Hepatocyte (in vitro differentiated cells): ENCODE measurements at regions not wholly inside any gene's neighbourhood (a gene's known extent, or its start where the extent isn't known, plus 50 kb on each side); places are given as distances from the start of the nearest gene placed in this dataset.

Source experiments
- DNase-seq: peaks from one replicate; pipeline ENCODE4 v3.0.0-alpha.2; 2016; ENCODE audit warnings: low spot score
- H2AFZ ChIP-seq: fragments of 200-600 bp; sonication (generic); 2 replicates; pipeline ENCODE4 v1.6.0; 2016; ENCODE audit warnings: antibody characterized with exemption, mild to moderate bottlenecking
- H3K27ac ChIP-seq: fragments of 200-600 bp; sonication (generic); 2 replicates; pipeline ENCODE4 v1.5.1; 2016; ENCODE audit warnings: mild to moderate bottlenecking
- H3K27me3 ChIP-seq: fragments of 200-600 bp; sonication (generic); 2 replicates; pipeline ENCODE4 v1.6.1; 2016
- H3K36me3 ChIP-seq: fragments of 200-600 bp; sonication (generic); replicated peaks from 2 replicates; pipeline ENCODE4 v1.5.1; 2016; ENCODE audit warnings: low read depth; ENCODE audit not compliant: insufficient read depth
- H3K4me1 ChIP-seq: fragments of 200-600 bp; sonication (generic); 2 replicates; pipeline ENCODE4 v1.5.1; 2016; ENCODE audit warnings: mild to moderate bottlenecking, moderate library complexity; ENCODE audit not compliant: insufficient read depth
- H3K4me2 ChIP-seq: fragments of 200-600 bp; sonication (generic); 2 replicates; pipeline ENCODE4 v1.6.0; 2016
- H3K4me3 ChIP-seq: fragments of 200-600 bp; sonication (generic); 2 replicates; pipeline ENCODE4 v1.5.1; 2016; ENCODE audit warnings: mild to moderate bottlenecking
- H3K79me2 ChIP-seq: fragments of 200-600 bp; sonication (generic); 2 replicates; pipeline ENCODE4 v1.6.0; 2017; ENCODE audit warnings: mild to moderate bottlenecking
- H3K9me2 ChIP-seq: fragments of 200-600 bp; sonication (generic); replicated peaks from 2 replicates; pipeline ENCODE4 v1.6.0; 2017; ENCODE audit warnings: mild to moderate bottlenecking; ENCODE audit not compliant: insufficient read depth
- H3K9me3 ChIP-seq: fragments of 200-600 bp; sonication (generic); 2 replicates; pipeline ENCODE4 v1.5.1; 2016; ENCODE audit warnings: low read depth, mild to moderate bottlenecking
- H4K20me1 ChIP-seq: fragments of 200-600 bp; sonication (generic); 2 replicates; pipeline ENCODE4 v1.6.0; 2016; ENCODE audit warnings: mild to moderate bottlenecking; ENCODE audit not compliant: insufficient read depth, poor library complexity, severe bottlenecking
- CTCF ChIP-seq: fragments of 200-600 bp; sonication (generic); IDR thresholded peaks from 2 replicates; pipeline ENCODE4 v1.5.1; 2016; ENCODE audit warnings: antibody characterized with exemption, mild to moderate bottlenecking; ENCODE audit not compliant: poor library complexity
- EZH2 ChIP-seq: fragments of 200-600 bp; sonication (generic); IDR thresholded peaks from 2 replicates; pipeline ENCODE4 v1.6.1; 2016; ENCODE audit warnings: antibody characterized with exemption, mild to moderate bottlenecking, borderline replicate concordance
- EZH2phosphoT487 ChIP-seq: fragments of 200-600 bp; sonication (generic); IDR thresholded peaks from one replicate; pipeline ENCODE4 v1.6.1; 2018; ENCODE audit warnings: antibody characterized with exemption, mild to moderate bottlenecking, low read depth, moderate library complexity; ENCODE audit not compliant: unreplicated experiment, severe bottlenecking
- WGBS: methylation state at CpG from one replicate; pipeline ENCODE4 v1.1.6; 2016; ENCODE audit warnings: low lambda C conversion rate; ENCODE audit errors: missing lambda C conversion rate; 5-methylcytosine and 5-hydroxymethylcytosine counted together

DNA sequence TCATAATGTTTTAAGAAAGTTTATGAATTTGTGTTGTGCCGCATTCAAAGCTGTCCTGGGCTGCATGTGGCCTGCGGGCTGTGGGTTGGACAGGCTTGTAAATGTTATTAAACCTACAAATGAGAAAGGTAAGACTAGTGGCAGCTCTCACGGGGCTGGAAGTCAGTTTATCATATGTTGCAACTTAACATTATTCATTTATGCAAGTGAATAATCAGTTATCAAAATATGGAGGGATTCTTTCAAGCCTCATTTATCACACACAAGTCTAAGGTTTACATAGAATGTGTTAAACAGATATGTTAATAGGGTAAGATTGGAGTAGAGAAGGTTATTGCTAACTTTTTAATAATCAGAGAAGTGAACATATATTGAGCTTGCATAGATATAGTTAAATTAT lies 442.5 kb upstream of the RGS6 start:
- Histone ChIP-seq H3K79me2 (peaks cover 41% of the 10 kb centered on the region), H2AFZ (no peak overlapping the region), H3K4me1 (peaks cover 18% of the 10 kb centered on the region), H3K27ac (peak overlapping the region; percentile 47), H3K9me2 (no peaks in the 10 kb centered on the region), H3K4me3 (no peak overlapping the region), H3K4me2 (peak overlapping the region; percentile 37), H3K36me3 (no peaks in the 10 kb centered on the region), H3K9me3 (no peaks in the 10 kb centered on the region), H3K27me3 (no peaks in the 10 kb centered on the region), H4K20me1 (no peaks in the 10 kb centered on the region)
- TF ChIP-seq EZH2phosphoT487, result no peak
- TF ChIP-seq EZH2, result no peak
- no peak for TF ChIP-seq CTCF
- WGBS, result 93% methylated on average over 3 of the region's 3 CpGs
- DNase-seq, result no peak

DNA sequence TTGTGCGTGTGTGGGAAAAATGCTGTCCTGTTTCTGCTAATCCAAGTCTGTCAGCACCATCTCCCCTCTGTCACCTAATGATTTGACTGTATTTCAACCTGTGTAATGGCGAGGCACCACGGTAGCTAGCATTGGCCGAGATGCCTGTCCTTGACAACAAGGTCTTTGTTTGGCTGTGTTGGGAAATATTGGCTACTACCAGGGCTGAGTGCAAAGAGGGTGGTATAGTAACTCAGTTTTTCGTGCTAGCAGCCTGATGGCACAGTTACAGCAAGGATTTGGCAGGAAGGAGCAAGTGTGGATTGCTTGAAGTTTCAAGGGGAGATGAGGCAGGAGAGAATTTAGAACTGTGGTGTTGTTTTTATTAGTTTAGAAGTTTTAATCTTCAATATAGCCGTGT lies 440.3 kb upstream of the RGS6 start:
- Histone ChIP-seq H3K27me3 (no peaks in the 10 kb centered on the region), H3K4me3 (no peak overlapping the region), H2AFZ (no peak overlapping the region), H3K4me2 (no peak overlapping the region), H3K9me3 (no peaks in the 10 kb centered on the region), H3K27ac (no peak overlapping the region), H3K9me2 (no peaks in the 10 kb centered on the region), H3K36me3 (no peaks in the 10 kb centered on the region), H3K79me2 (peaks cover 57% of the 10 kb centered on the region), H4K20me1 (no peaks in the 10 kb centered on the region), H3K4me1 (peaks cover 18% of the 10 kb centered on the region)
- no peak for DNase-seq
- WGBS, result 74% methylated on average over 6 of the region's 6 CpGs
- no peak for TF ChIP-seq EZH2
- no peak for TF ChIP-seq CTCF
- TF ChIP-seq EZH2phosphoT487, result no peak

DNA sequence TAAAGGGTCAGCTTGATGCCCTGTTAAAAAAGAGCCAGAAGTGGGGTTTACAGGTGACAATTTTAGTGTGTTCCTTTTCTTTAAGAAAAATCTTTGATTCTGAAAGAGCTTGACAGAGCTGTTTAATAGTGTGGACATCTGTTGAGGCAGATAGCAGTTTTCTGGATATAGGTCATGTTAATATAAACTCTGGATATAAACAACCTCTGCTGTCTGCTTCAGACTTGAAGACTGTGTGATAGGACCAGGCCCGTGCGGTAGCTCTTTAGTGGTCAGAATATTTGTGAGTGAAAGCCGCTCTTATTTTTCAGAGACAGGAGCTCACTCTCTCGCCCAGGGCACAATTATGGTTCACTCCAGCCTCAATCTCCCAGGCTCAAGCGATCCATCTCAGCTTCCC lies 439.9 kb upstream of the RGS6 start:
- WGBS, result 74% methylated on average over 5 of the region's 5 CpGs
- Histone ChIP-seq H4K20me1 (no peaks in the 10 kb centered on the region), H2AFZ (no peak overlapping the region), H3K9me3 (no peaks in the 10 kb centered on the region), H3K79me2 (peaks cover 61% of the 10 kb centered on the region), H3K4me2 (peak overlapping the region; percentile 8), H3K36me3 (no peaks in the 10 kb centered on the region), H3K4me3 (no peak overlapping the region), H3K9me2 (no peaks in the 10 kb centered on the region), H3K27me3 (no peaks in the 10 kb centered on the region), H3K4me1 (peaks cover 18% of the 10 kb centered on the region), H3K27ac (no peak overlapping the region)
- no peak for TF ChIP-seq EZH2
- DNase-seq, result no peak

DNA sequence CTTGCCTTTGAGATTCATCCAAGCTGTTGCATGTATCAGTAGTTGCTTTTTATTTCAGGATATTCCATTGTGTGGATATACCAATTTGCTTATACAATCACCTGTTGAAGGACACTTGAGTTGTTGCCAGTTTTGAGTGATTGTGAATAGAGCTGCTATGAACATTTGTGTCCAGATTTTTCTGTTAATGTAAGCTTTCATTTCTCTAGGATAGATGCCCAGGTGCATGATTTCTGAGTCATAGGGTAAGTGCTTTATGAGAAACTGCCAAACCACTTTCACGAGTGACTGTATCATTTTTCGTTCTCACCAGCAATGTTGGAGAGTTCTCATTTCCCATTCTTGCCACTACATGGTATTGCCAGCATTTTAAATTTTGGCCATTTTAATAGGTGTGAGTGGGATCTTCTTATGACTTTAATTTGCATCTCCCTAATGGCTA lies 434.6 kb upstream of the RGS6 start:
- TF ChIP-seq EZH2phosphoT487, result no peak
- no peak for TF ChIP-seq EZH2
- TF ChIP-seq CTCF, result no peak
- H3K27me3 ChIP-seq, result no peaks in the 10 kb centered on the region
- no peak overlapping the region for H2AFZ ChIP-seq
- no peak overlapping the region for H3K4me2 ChIP-seq
- WGBS, result 85% methylated on average over 2 of the region's 2 CpGs
- H3K4me3 ChIP-seq, result no peak overlapping the region
- no peak overlapping the region for H3K27ac ChIP-seq
- peaks cover 87% of the 10 kb centered on the region for H3K79me2 ChIP-seq
- H3K9me2 ChIP-seq, result no peaks in the 10 kb centered on the region
- DNase-seq, result no peak
- no peaks in the 10 kb centered on the region for H3K9me3 ChIP-seq
- no peaks in the 10 kb centered on the region for H3K36me3 ChIP-seq
- no peaks in the 10 kb centered on the region for H3K4me1 ChIP-seq
- H4K20me1 ChIP-seq, result no peaks in the 10 kb centered on the region
